BJ (cell line): ENCODE measurements at regions not wholly inside any gene's neighbourhood (a gene's known extent, or its start where the extent isn't known, plus 50 kb on each side); places are given as distances from the start of the nearest gene placed in this dataset.

Experiments used
- CTCF ChIA-PET: fragments of 350-600 bp; formaldehyde crosslinking; extraction: SDS; loops from one replicate; lab custom pipeline; 2021; ENCODE audit warnings: antibody characterized with exemption, inconsistent platforms; lab: Yijun Ruan, JAX
- POLR2A ChIA-PET: fragments of 300-600 bp; sonication (Branson Sonifier 250); formaldehyde crosslinking; extraction: SDS; loops from one replicate; lab custom pipeline; 2021; ENCODE audit warnings: antibody characterized with exemption; lab: Charles Lee
- DNase-seq: peaks from one replicate; pipeline ENCODE4 v3.0.0-alpha.2; 2011; ENCODE audit warnings: low read depth
- H3K27me3 ChIP-seq: 2 replicates; pipeline ENCODE4 v1.6.0; 2011; ENCODE audit warnings: low read length; ENCODE audit not compliant: control insufficient read depth, insufficient read depth
- H3K36me3 ChIP-seq: 2 replicates; pipeline ENCODE4 v1.5.1; 2011; ENCODE audit warnings: low read length; ENCODE audit not compliant: control insufficient read depth, insufficient read depth
- H3K4me3 ChIP-seq: 2 replicates; pipeline ENCODE4 v1.5.1; 2011; ENCODE audit warnings: low read depth, mild to moderate bottlenecking, control low read depth, low read length
- CTCF ChIP-seq: IDR thresholded peaks from 2 replicates; pipeline ENCODE4 v1.5.1; 2011; ENCODE audit warnings: low read depth, mild to moderate bottlenecking, control low read depth, inconsistent platforms, low read length, moderate library complexity; ENCODE audit not compliant: insufficient read depth

GRCh38 chr16:87238361-87238715 is 78.9 kb downstream of the C16orf95 start:
- ChIA-PET CTCF (interaction anchor here (1.1 kb wide), 1 partner anchor 36 kb away, joined by 3 read pairs; no protein-coding TSS in a partner anchor), POLR2A (no interaction called here)
- no peaks in the 10 kb centered on the region for H3K36me3 ChIP-seq
- no peak for TF ChIP-seq CTCF
- DNase-seq = no peak
- no peak overlapping the region for H3K4me3 ChIP-seq
- no peaks in the 10 kb centered on the region for H3K27me3 ChIP-seq

GRCh38 chr16:87239545-87239944 is 77.6 kb downstream of the C16orf95 start:
- DNase-seq = no peak
- Histone ChIP-seq H3K27me3 (no peaks in the 10 kb centered on the region), H3K4me3 (no peak overlapping the region), H3K36me3 (no peaks in the 10 kb centered on the region)
- POLR2A ChIA-PET = no interaction called here
- CTCF ChIA-PET = interaction anchor here (1.9 kb wide), 1 partner anchor 36 kb away, joined by 5 read pairs; no protein-coding TSS in a partner anchor
- TF ChIP-seq CTCF = no peak

- no peak overlapping the region for H3K4me3 ChIP-seq
- TF ChIP-seq CTCF = no peak
- no peaks in the 10 kb centered on the region for H3K36me3 ChIP-seq
- ChIA-PET POLR2A (no interaction called here), CTCF (interaction anchor here (1.9 kb wide), 1 partner anchor 37 kb away, joined by 5 read pairs; no protein-coding TSS in a partner anchor)
- H3K27me3 ChIP-seq = no peaks in the 10 kb centered on the region; the same call in 1 of the 2 replicates
- peak; percentile 49 for DNase-seq
Measured at GRCh38 chr16:87240211-87241136, 76.7 kb downstream of the C16orf95 start.

- no peak for TF ChIP-seq CTCF
- H3K27me3 ChIP-seq = no peaks in the 10 kb centered on the region; the same call in 1 of the 2 replicates
- CTCF ChIA-PET = interaction anchor here (1.9 kb wide), 1 partner anchor 38 kb away, joined by 5 read pairs; no protein-coding TSS in a partner anchor
- POLR2A ChIA-PET = no interaction called here
- no peak overlapping the region for H3K4me3 ChIP-seq
- no peaks in the 10 kb centered on the region for H3K36me3 ChIP-seq
- no peak for DNase-seq
Measured at GRCh38 chr16:87241137-87241771, 75.9 kb downstream of the C16orf95 start.

- CTCF ChIA-PET = interaction anchor here (1.3 to 2.0 kb wide), 3 partner anchors 9 to 181 kb away, joined by 3 to 6 read pairs (median 3); no protein-coding TSS in a partner anchor
- no peaks in the 10 kb centered on the region for H3K36me3 ChIP-seq
- H3K4me3 ChIP-seq = no peak overlapping the region
- H3K27me3 ChIP-seq = no peaks in the 10 kb centered on the region; the same call in 1 of the 2 replicates
- no peak for DNase-seq
- no peak for TF ChIP-seq CTCF
- POLR2A ChIA-PET = no interaction called here
Measured at GRCh38 chr16:87243478-87243877, 73.7 kb downstream of the C16orf95 start.
